SK-N-DZ (cell line): ENCODE measurements at regions not wholly inside any gene's neighbourhood (a gene's known extent, or its start where the extent isn't known, plus 50 kb on each side); places are given as distances from the start of the nearest gene placed in this dataset.

Source experiments
- DNase-seq: peaks from one replicate; pipeline ENCODE4 v3.0.0-alpha.2; 2015; ENCODE audit warnings: low spot score
- small RNA-seq, 2 experiments: library from RNA; depleted of rRNA; stranded (forward); fragments of <200 nt; gene quantifications; one replicate each; pipeline ENCODE3, GENCODE V24; 2014

DNA sequence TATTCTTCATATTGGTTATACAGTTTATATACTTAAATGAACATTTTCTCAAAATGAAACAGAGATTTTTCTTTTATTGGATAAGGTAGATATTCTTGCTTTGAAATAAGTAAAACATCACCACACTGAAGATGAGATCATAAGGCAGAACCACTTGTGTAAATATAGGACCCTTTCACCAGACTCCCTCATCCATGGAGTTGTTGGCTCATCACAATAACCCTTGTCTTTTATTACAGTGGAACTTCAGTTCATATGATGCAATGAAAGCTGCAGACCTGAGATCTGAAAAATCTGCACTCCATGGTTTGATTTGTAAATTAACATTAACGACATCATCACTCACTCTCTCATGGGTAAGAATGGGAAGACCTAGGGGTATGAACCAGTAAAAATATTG, 51.9 kb upstream of the DBX2 start:
- no peak for DNase-seq

DNA sequence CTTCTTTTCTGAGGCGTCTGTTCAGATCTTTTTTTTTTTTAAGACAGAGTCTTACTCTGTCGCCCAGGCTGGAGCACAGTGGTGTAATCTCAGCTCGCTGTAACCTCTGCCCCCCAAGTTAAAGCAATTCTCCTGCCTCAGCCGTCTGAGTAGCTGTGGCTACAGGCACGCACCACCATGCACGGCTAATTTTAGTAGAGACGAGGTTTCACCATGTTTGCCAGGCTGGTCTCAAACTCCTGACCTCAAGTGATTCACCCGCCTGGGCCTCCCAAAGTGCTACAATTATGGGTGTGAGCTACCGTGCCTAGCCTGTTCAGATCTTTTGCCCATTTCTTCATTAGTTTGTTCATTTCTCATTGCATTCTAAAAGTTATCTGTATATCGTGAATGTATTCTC, 55.1 kb upstream of the DBX2 start:
- no peak for DNase-seq

DNA sequence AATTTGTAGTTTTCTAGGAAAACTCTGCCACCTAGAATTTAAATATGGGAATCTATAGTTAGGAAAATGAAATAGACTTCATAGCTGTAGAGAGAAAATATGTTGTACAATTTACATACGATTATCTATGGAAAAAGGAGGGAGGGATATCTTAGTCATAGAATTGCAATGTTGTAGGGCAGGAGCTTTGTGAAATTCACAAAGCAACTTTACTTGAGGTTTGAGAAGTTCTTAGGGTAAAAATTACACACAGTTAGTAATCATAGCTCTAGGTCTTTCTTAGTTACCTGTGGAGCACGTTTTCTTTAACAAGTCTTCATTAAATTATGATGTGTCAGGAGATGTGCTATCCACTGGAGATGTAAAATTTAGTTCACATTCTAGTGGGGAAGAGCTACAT, 61.4 kb upstream of the DBX2 start:
- DNase-seq, result no peak

DNA sequence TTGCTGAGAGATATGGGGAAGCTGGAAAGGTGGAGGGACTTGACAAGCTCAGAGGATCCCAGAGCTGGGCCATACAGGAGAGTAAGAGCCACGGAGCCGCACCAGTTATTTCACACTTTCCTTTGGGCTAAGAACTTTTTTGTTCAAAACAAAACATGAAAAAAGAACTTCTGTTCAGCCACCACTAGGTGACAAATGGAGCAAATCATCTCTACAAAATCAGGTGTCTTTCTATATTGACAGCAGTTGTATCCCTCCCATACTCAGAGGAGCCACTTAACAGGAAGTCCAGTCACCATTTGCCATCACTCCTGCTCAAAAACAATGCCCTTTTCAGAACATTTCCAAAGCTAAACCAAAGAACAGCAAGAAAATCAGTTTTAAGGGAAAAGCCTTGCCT, 70.3 kb upstream of the DBX2 start:
- no peak for DNase-seq

DNA sequence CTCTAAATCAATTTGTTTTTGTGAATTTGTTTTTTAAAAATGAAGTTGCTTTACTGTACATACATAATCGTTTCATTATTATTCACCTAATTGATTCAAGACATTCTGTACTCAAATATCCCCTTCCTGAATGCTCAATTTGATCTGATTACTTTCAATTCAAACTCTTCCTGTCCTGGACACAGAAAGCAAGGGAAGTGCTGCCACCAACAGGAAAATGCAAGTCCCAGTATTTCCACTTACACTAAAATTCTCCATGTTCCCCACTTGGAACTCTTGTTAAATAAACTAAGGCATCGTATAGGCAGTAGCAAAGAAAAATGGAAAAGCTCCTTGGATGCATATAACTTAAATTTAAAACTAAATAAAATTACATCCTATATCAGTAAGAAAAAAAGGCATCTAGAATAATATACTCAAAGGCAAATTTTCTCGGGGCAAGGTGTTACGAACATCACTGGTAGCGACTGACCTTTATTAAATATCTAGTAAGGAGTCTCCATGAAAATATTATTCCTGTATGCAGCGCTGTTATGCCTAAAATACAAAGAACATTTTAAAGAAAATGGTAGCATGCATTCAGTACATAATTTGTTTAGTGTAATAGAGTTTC, 72.0 kb upstream of the DBX2 start:
- peak; percentile 62 for DNase-seq

DNA sequence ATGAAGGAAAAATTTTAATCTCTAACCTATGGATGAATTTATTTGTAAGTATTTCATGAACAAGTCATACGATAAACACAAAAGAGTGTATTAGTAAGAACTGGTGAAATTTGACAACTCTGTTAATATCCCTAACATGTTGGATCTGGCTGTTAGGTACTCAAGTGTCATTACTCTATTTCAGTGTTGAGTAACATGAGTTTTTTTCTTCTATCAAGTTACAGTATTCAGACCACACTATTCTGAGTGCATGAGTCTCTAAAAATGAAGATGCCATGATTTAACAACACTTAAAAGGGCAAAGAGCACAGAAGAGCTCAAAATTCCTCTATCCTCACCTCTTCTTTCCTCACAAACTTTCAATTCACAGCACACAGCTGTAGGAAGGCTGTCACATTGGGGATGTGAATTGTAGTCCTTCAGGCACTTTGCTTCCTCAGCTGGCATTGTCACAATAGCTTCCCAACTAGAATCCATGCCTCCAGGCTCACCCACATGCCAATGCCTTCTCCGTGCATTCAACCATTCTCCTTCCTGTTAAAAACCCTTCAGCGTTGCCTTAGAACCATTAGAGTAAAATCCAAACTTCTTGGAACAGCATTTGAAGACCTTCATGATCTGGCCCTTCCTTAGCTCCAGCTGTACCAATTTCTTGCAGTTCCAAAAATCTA, 73.7 kb upstream of the DBX2 start:
- DNase-seq, result no peak

DNA sequence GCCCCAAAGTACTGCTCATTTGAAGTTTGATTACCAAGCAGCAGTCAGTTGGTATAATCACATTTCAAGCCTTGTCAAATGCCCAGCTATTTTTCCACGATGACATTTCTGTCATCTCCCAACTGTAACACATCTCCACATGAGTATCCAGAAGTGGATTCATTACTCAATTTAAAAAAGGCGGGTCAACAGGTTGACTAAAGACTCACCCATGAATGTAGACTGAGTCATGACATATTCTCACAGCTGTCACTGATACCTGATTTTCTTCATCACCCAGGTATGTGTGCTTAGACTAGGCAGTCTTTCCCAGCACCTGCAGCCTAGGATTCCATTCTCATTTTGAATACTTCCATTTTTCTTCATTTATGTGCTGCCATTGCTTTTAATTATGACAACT, 75.1 kb upstream of the DBX2 start:
- DNase-seq, result no peak

DNA sequence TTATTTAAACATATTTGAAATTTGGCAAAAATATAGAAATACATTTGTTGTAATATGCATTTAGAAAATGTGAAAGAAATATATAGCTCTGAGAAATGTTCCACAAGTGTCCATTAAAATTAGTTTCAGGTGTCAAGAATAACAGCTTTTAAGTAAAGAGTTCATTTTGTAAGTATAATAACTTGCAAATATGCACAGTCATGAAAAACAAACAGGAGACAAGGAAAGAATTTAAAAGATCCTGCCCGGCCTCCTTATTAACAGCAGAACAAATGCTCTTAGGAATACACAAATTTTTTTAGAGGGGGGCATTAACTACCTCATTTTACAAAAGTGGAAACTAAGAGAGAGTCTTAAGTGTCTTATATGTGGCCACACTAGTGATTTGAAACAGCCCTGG, 77.7 kb upstream of the DBX2 start:
- no peak for DNase-seq

DNA sequence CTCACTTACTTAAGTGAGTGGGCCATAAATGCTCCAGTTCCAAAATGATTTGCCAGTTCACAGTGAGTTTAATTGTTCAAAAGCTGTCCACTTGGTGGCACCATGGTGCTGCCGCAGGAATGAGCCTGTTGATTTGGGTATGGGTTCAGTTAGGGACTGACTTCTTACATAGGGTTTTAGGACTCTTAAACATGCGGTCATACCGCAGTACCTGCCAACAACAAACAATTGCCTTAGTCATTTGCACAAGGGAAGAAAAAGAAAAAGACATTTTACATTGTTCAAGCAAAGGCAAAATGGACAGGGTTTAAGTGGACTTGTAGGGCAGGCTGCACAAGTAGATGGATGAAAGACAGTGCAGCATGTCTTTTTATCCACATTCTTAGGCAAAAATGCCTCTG, 80.0 kb upstream of the DBX2 start:
- peak; percentile 71 for DNase-seq

DNA sequence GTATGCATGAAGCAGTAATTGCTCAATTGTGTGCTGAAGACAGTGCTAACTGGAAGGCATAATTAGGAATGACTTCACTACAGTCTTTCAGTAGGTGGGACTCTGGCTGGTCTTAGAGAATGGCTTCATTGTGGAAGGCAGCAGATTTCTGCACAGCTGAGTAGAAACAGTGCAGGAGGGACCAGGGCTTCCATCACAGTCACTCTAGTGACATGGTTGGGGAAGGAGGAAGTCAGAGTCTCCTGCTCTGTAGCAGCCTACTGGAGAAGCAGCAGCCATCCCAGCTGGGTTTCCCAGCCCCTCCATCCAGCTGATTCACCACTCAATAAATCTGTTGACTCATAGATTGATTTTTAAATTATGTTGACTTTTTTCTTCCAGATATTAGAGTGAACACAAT, 80.6 kb upstream of the DBX2 start:
- no peak for DNase-seq

DNA sequence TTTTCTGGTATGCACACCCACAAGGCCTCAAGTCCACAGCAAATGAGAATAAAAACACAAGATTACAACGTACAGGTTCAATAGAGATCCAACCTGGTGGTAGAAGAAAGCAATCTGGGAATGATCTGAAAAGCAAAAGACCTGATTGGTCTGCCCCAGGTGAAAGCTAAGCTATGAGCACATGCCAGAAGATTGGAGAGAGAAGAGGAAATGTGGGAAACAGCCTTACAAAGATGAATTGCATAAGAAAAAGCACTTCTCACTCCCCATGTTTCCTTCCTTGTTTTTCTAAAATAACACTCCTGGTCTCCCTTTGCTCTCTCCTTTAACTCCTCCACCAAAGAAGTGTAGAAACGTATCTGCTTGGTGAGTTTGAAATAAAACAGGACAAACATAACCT, 77.3 kb upstream of the ANO6 start:
- no peak for DNase-seq

DNA sequence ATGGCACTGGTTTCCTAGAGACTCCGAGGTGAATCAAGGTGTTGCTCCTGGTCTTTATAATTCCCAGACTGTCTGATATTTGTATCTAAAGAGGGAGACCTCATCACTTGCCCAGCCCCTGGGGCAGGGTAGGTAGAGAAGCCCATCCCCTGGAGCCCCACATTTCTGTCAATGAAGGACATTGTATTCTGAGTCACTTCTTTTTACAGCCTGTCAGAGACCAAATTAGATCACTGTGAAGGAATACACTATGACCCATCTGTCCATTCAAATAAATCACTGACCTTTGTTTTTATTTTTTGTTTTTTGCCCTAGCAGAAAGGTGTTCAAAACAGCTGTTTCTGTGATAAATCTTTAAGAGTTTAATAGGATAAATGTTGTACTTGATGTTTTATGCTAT, 67.9 kb upstream of the ANO6 start:
- no peak for DNase-seq

DNA sequence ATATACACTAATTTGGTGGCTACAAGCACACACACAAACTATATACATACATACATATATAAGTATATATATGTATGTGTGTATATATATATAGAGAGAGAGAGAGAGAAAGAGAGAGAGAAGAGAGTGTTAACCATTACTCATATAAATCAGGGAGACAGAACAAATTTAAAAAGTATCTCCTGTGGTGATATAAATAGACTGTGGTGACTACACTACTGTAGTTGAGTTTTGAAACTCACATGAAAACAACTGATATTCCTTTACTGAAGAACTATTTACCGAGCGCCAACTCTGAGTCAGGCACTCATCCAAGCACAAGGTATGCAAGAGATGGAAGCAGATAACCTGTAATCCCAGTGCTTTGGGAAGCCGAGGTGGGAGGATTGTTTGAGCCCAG, 67.3 kb upstream of the ANO6 start:
- DNase-seq, result no peak

DNA sequence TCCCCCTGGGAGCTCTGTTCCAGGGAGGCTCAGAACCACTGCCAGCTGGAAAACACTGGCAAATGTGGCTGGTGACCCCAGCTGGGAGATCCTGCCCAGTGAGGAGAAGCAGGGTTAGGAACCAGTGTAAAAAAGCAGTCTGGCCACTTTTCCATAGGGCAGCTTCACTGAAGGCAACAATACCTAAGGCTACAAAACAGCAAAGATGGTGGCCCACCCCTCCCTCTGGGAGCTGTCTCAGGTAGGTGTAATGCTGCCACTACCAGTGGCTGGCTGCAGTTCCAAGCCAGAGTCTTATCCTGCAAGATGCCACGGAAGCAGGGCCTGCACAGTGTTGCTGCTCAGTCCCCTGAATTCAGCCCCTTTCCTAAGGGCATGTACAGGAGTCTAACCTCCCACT, 50.6 kb upstream of the ANO6 start:
- DNase-seq, result no peak

DNA sequence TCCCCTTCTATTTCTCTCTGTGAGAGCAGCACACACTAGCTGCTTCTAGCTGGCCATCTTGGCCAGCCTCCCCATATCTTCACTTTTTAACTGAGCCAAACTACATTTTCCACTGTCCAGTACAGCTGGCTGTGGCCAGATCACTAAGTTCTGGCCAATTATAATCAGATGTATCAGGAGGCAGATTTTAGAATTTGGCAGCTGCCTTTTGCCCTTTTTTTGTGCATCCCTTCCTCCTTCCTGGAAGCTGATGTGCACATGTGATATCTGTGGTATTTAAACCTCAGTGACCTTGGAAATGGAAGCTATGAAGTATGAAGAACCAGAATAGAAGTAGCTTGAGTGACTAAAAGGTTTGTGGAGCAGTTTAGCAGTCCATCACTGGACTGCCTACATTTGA, 49.8 kb upstream of the ANO6 start:
- no peak for DNase-seq

Small RNAs in the stretch of these regions (small RNA-seq; reads per million reads assigned to genes)
- 0 reads per million in 2 experiments for gene RNA5SP361
